ENCODE measurements at regions not wholly inside any gene's neighbourhood (a gene's known extent, or its start where the extent isn't known, plus 50 kb on each side); places are given as distances from the start of the nearest gene placed in this dataset.
"Not testable (repeated sequence)": the region's sequence is repeated elsewhere in the genome, so short reads cannot be mapped to it uniquely, and the experiment has no call there.

DNA sequence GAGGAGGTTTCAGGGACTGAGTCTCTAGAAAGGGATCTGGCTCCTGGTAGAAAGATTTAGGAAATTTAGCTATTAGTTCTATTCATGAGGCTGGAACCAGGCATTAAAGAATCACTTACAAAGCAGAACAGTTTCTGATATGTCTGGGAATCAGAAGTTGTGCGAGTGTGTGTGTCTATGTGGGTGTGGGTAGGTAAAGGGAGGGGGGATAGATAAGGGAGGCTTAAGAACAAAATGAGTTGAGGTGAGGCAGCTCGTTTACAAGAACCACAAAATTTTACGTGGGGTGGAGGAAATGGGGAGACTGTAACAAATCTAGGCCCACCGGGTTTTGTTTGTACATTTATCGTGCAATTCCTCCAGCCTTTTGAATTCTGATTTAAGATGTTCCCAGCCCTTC lies 90.7 kb downstream of the SAMD9 start:
- WGBS, 2 donors: 61 to 66% methylated on average over 5 of the region's 5 CpGs
- intact Hi-C loops (cut with DNase I): no loop called here

DNA sequence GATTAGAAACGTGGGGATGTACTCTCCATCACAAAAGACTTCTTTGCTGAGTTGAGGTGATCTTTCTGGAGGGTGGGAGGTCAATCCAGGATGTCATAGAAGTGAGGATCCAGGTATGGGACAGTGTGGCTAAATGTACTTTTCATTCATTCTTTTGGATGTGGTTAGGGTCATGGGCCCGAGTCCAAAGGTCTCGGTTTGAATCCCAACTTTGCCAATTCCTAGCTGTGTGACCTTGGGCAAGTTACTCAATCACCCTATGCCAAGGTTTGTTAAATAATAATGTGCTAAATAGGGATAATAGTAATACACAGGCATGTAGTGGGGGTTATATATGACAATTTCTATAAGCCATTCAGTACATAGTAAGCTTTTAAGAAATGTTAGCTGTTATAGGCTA lies 91.4 kb downstream of the SAMD9 start:
- WGBS, 2 donors: 17 to 27% methylated on average over 3 of the region's 3 CpGs
- DNase-seq (no peak), FAIRE-seq (no peak), ATAC-seq (no peak)
- no peaks in the 10 kb centered on the region for H3K4me1 ChIP-seq
- H3K27ac ChIP-seq: no peak overlapping the region
- intact Hi-C loops (cut with DNase I): no loop called here
- no peaks in the 10 kb centered on the region for H3K9me3 ChIP-seq
- H3K27me3 ChIP-seq: no peaks in the 10 kb centered on the region
- no peak for TF ChIP-seq CTCF (IDR thresholded peaks at IDR 0.05)
- H3K36me3 ChIP-seq: no peaks in the 10 kb centered on the region
- H3K4me3 ChIP-seq: no peak overlapping the region

More for the DNA sequence above, 90.7 kb downstream of the SAMD9 start:
- TF ChIP-seq CTCF (IDR thresholded peaks at IDR 0.05): no peak
- no peaks in the 10 kb centered on the region for H3K36me3 ChIP-seq
- no peak for DNase-seq
- ATAC-seq: no peak
- H3K4me3 ChIP-seq: no peak overlapping the region
- no peaks in the 10 kb centered on the region for H3K27me3 ChIP-seq
- H3K9me3 ChIP-seq: no peaks in the 10 kb centered on the region
- FAIRE-seq: no peak
- H3K4me1 ChIP-seq: no peaks in the 10 kb centered on the region
- H3K27ac ChIP-seq: no peak overlapping the region

DNA sequence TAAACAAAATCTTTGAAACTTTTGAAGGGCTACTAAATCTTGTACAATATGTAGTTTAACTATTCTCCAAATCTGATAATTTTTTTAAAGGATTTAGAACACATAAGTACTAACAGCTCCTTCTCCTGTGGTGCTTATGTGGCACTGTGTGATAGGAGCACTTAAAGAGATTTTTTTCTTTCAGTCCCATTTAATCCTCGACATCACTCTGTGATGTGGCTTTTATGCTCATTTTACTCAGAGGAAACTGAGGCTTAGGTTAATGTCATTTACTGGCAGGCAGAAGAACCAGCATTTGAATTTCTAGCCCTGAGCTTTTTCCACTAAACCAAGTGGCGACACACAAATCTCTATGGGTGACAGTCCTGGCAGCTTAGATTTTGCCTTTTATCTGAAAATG lies 92.4 kb downstream of the SAMD9 start:
- no peaks in the 10 kb centered on the region for H3K27me3 ChIP-seq
- ATAC-seq (no peak), FAIRE-seq (no peak), DNase-seq (no peak)
- H3K36me3 ChIP-seq: no peaks in the 10 kb centered on the region
- TF ChIP-seq CTCF (IDR thresholded peaks at IDR 0.05): no peak
- no peak overlapping the region for H3K27ac ChIP-seq
- intact Hi-C loops (cut with DNase I): no loop called here
- no peaks in the 10 kb centered on the region for H3K9me3 ChIP-seq
- no peaks in the 10 kb centered on the region for H3K4me1 ChIP-seq
- 83 to 88% methylated on average over 2 of the region's 2 CpGs for WGBS, 2 donors
- no peak overlapping the region for H3K4me3 ChIP-seq

DNA sequence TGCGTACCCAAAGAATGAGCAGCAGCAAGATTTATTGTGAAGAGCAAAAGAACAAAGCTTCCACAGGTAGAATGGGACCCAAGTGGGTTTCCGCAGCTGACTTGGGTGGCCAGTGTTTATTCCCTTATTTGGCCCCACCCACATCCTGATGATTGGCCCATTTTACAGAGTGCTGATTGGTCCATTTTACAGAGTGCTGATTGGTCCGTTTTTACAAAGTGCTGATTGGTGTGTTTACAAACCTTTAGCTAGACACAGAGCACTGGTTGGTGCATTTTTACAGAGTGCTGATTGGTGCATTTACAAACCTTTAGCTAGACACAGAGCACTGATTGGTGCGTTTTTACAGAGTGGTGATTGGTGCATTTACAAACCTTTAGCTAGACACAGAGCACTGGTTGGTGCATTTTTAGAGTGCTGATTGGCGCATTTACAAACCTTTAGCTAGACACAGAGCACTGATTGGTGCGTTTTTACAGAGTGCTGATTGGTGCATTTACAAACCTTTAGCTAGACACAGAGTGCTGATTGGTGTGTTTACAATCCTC lies 94.8 kb downstream of the SAMD9 start:
- 78 to 81% methylated on average over 6 of the region's 6 CpGs for WGBS, 2 donors
- intact Hi-C loops (cut with DNase I); H3K4me3 ChIP-seq; ATAC-seq; FAIRE-seq; H3K27ac ChIP-seq; H3K27me3 ChIP-seq; H3K9me3 ChIP-seq; H3K4me1 ChIP-seq; DNase-seq; H3K36me3 ChIP-seq: not testable (repeated sequence)

GRCh38 chr7:93021748-93022147 lies 96.0 kb downstream of the SAMD9 start:
- FAIRE-seq (no peak), ATAC-seq (no peak), DNase-seq (no peak)
- H3K4me1 ChIP-seq: no peaks in the 10 kb centered on the region
- H3K27ac ChIP-seq: no peak overlapping the region
- no peak for TF ChIP-seq CTCF (IDR thresholded peaks at IDR 0.05)
- WGBS, 2 donors: 51 to 87% methylated on average over 2 of the region's 2 CpGs
- no peaks in the 10 kb centered on the region for H3K36me3 ChIP-seq
- no peaks in the 10 kb centered on the region for H3K27me3 ChIP-seq
- H3K4me3 ChIP-seq: no peak overlapping the region
- H3K9me3 ChIP-seq: no peaks in the 10 kb centered on the region
- intact Hi-C loops (cut with DNase I): no loop called here
